H1 (cell line): ENCODE measurements at regions not wholly inside any gene's neighbourhood (a gene's known extent, or its start where the extent isn't known, plus 50 kb on each side); places are given as distances from the start of the nearest gene placed in this dataset.
A peak's percentile ranks its signal among the peaks of the same experiment; 100 is the strongest.

Experiments used
- CTCF ChIA-PET: fragments of 300-600 bp; sonication (Branson Sonifier 250); formaldehyde crosslinking; loops from one replicate; lab custom pipeline; 2021; ENCODE audit not compliant: partially characterized antibody; lab: Charles Lee
- POLR2A ChIA-PET: fragments of 300-600 bp; sonication (Branson Sonifier 250); formaldehyde crosslinking; loops from one replicate; lab custom pipeline; 2021; ENCODE audit warnings: inconsistent platforms; ENCODE audit not compliant: partially characterized antibody; lab: Charles Lee
- DNase-seq, 2 experiments: peaks; one replicate each; pipeline versions ENCODE4 v3.0.0 to v3.0.0-alpha.2; 2010 to 2022; ENCODE audit warnings: low spot score in 2 of 2, low read depth in 1 of 2, mixed read lengths in 1 of 2
- FAIRE-seq: peaks from 2 replicates; lab custom pipeline; 2011; peaks lifted over from hg19 to GRCh38; lab: Jason Lieb, UNC
- H2AFZ ChIP-seq: 2 replicates; pipeline ENCODE4 v1.8.1; 2012; ENCODE audit warnings: low read length, inconsistent platforms
- H2AK5ac ChIP-seq: 2 replicates; pipeline ENCODE4 v1.6.1; 2013; ENCODE audit warnings: low read depth, low read length
- H2BK120ac ChIP-seq: replicated peaks from 2 replicates; pipeline ENCODE3; 2013; ENCODE audit warnings: low read depth, low read length, inconsistent platforms
- H2BK12ac ChIP-seq: 2 replicates; pipeline ENCODE4 v1.6.1; 2013; ENCODE audit warnings: low read depth, low read length
- H2BK15ac ChIP-seq: 2 replicates; pipeline ENCODE4 v1.6.1; 2013; ENCODE audit warnings: low read length
- H2BK20ac ChIP-seq: 2 replicates; pipeline ENCODE4 v1.6.1; 2013; ENCODE audit warnings: low read length
- H2BK5ac ChIP-seq: 2 replicates; pipeline ENCODE4 v1.6.1; 2013; ENCODE audit warnings: low read depth, low read length
- H3K14ac ChIP-seq: 2 replicates; pipeline ENCODE4 v1.6.1; 2013; ENCODE audit warnings: inconsistent platforms; ENCODE audit not compliant: insufficient read length
- H3K18ac ChIP-seq: 2 replicates; pipeline ENCODE4 v1.6.1; 2013; ENCODE audit warnings: low read length; ENCODE audit errors: extremely low read depth
- H3K23ac ChIP-seq: 2 replicates; pipeline ENCODE4 v1.6.1; 2013; ENCODE audit warnings: inconsistent platforms; ENCODE audit not compliant: insufficient read length
- H3K23me2 ChIP-seq: 2 replicates; pipeline ENCODE4 v1.6.1; 2013; ENCODE audit warnings: low read depth, low read length
- H3K27ac ChIP-seq: 2 replicates; pipeline ENCODE4 v1.6.1; 2011; ENCODE audit warnings: low read depth, low read length, inconsistent platforms
- H3K27me3 ChIP-seq, 4 experiments: replicated peaks in 1 of 4; 1 replicate in 1 of 4; 2 replicates in 3 of 4; pipeline versions ENCODE4 v1.6.1 to v1.8.1; 2011 to 2013; ENCODE audit warnings: low read length in 3 of 4, mild to moderate bottlenecking in 3 of 4, inconsistent platforms in 2 of 4, mixed read lengths in 2 of 4, moderate library complexity in 1 of 4; ENCODE audit not compliant: control insufficient read depth in 3 of 4, insufficient read depth in 3 of 4; ENCODE audit errors: extremely low read depth in 1 of 4
- H3K36me3 ChIP-seq, 4 experiments: 2 replicates each; pipeline versions ENCODE4 v1.6.1 to v1.8.1; 2011 to 2013; ENCODE audit warnings: mild to moderate bottlenecking in 4 of 4, low read length in 3 of 4, moderate library complexity in 2 of 4, control low read depth in 1 of 4, inconsistent platforms in 1 of 4; ENCODE audit not compliant: insufficient read depth in 4 of 4, control insufficient read depth in 2 of 4
- H3K4ac ChIP-seq: replicated peaks from 2 replicates; pipeline ENCODE3; 2013; ENCODE audit warnings: low read length, low read depth, mixed read lengths, inconsistent platforms; ENCODE audit not compliant: insufficient read length
- H3K4me1 ChIP-seq, 4 experiments: replicated peaks in 1 of 4; 1 replicate in 1 of 4; 2 replicates in 3 of 4; pipeline versions ENCODE4 v1.6.1 to v1.8.1; 2011 to 2013; ENCODE audit warnings: low read length in 3 of 4, inconsistent platforms in 2 of 4, mixed read lengths in 1 of 4; ENCODE audit not compliant: insufficient read depth in 4 of 4, control insufficient read depth in 3 of 4
- H3K4me2 ChIP-seq, 2 experiments: 2 replicates each; pipeline versions ENCODE4 v1.6.1 to v1.8.1; 2011 to 2013; ENCODE audit warnings: low read depth in 2 of 2, low read length in 2 of 2, control low read depth in 1 of 2, inconsistent platforms in 1 of 2, mild to moderate bottlenecking in 1 of 2; ENCODE audit not compliant: insufficient read depth in 1 of 2
- H3K4me3 ChIP-seq, 4 experiments: fragments of 200-600, 300-600 bp in 1 of 4; sonication (generic), shearing (Covaris generic), sonication (Bioruptor Twin) in 1 of 4; 2 replicates each; pipeline versions ENCODE4 v1.5.1 to v1.8.1; 2011 to 2016; ENCODE audit warnings: low read length in 4 of 4, low read depth in 3 of 4, control low read depth in 2 of 4, inconsistent platforms in 2 of 4, mild to moderate bottlenecking in 2 of 4, mixed read lengths in 1 of 4, moderate library complexity in 1 of 4; ENCODE audit not compliant: insufficient read depth in 2 of 4; ENCODE audit errors: extremely low read depth in 1 of 4
- H3K56ac ChIP-seq: replicated peaks from 2 replicates; pipeline ENCODE3; 2013; ENCODE audit warnings: low read depth, mild to moderate bottlenecking, mixed read lengths, low read length, inconsistent platforms; ENCODE audit not compliant: insufficient read length
- H3K79me1 ChIP-seq: 2 replicates; pipeline ENCODE4 v1.6.1; 2013; ENCODE audit warnings: low read depth, low read length, control low read depth
- H3K79me2 ChIP-seq, 2 experiments: 2 replicates each; pipeline versions ENCODE4 v1.6.1 to v1.8.1; 2012 to 2013; ENCODE audit warnings: low read length in 2 of 2, mild to moderate bottlenecking in 2 of 2, inconsistent platforms in 1 of 2; ENCODE audit not compliant: insufficient read depth in 2 of 2, control insufficient read depth in 1 of 2
- H3K9ac ChIP-seq, 4 experiments: replicated peaks in 1 of 4; 1 replicate in 1 of 4; 2 replicates in 3 of 4; pipeline versions ENCODE4 v1.6.1 to v1.8.1; 2011 to 2013; ENCODE audit warnings: low read depth in 3 of 4, low read length in 3 of 4, control low read depth in 2 of 4, mild to moderate bottlenecking in 2 of 4, moderate library complexity in 2 of 4, inconsistent platforms in 1 of 4; ENCODE audit errors: extremely low read depth in 1 of 4
- H3K9me3 ChIP-seq, 2 experiments: 2 replicates each; pipeline versions ENCODE4 v1.6.1 to v1.8.1; 2012 to 2013; ENCODE audit warnings: mild to moderate bottlenecking in 2 of 2, moderate library complexity in 2 of 2, control low read depth in 1 of 2, inconsistent platforms in 1 of 2, low read depth in 1 of 2, low read length in 1 of 2, mixed read lengths in 1 of 2; ENCODE audit not compliant: insufficient read depth in 2 of 2
- H4K20me1 ChIP-seq, 2 experiments: replicated peaks in 1 of 2; 2 replicates each; pipeline versions ENCODE3 to v1.8.1; 2011 to 2013; ENCODE audit warnings: inconsistent platforms in 2 of 2, low read length in 2 of 2, mild to moderate bottlenecking in 1 of 2; ENCODE audit not compliant: insufficient read depth in 2 of 2, control insufficient read depth in 1 of 2
- H4K5ac ChIP-seq: 2 replicates; pipeline ENCODE4 v1.6.1; 2013; ENCODE audit warnings: low read length, low read depth, mixed read lengths, inconsistent platforms; ENCODE audit not compliant: insufficient read length
- H4K8ac ChIP-seq: 2 replicates; pipeline ENCODE4 v1.8.0; 2013; ENCODE audit warnings: mild to moderate bottlenecking, moderate library complexity, low read length, inconsistent platforms; ENCODE audit not compliant: insufficient read depth; ENCODE audit errors: extremely low read depth
- H4K91ac ChIP-seq: replicated peaks from 2 replicates; pipeline ENCODE3; 2013; ENCODE audit warnings: low read length, mixed read lengths, inconsistent platforms; ENCODE audit not compliant: insufficient read length
- CHD2 ChIP-seq: IDR thresholded peaks from 2 replicates; pipeline ENCODE4 v1.6.1; 2012; ENCODE audit warnings: low read length, improper control_type of control experiment
- CTBP2 ChIP-seq: IDR thresholded peaks from 2 replicates; pipeline ENCODE4 v1.7.0; 2011; ENCODE audit warnings: borderline replicate concordance, mild to moderate bottlenecking, moderate library complexity, mixed read lengths, low read length; ENCODE audit not compliant: insufficient read depth, insufficient read length
- EZH2 ChIP-seq: fragments of 200-600 bp; sonication (generic); IDR thresholded peaks from 2 replicates; pipeline ENCODE4 v1.7.1; 2012; ENCODE audit warnings: low read depth, mild to moderate bottlenecking, moderate library complexity, low read length, inconsistent platforms; ENCODE audit not compliant: severe bottlenecking
- MAFK ChIP-seq: IDR thresholded peaks from 2 replicates; pipeline ENCODE4 v1.6.1; 2012; ENCODE audit warnings: low read depth, mild to moderate bottlenecking, improper control_type of control experiment, low read length
- RBBP5 ChIP-seq: IDR thresholded peaks from 2 replicates; pipeline ENCODE4 v1.7.1; 2012; ENCODE audit warnings: low read depth, mild to moderate bottlenecking, inconsistent platforms, low read length, moderate library complexity, borderline replicate concordance
- SRF ChIP-seq: IDR thresholded peaks from 2 replicates; pipeline ENCODE4 v1.6.1; 2011; ENCODE audit warnings: mild to moderate bottlenecking, low read depth, low read length, moderate library complexity
- WGBS, 2 experiments: shearing (Covaris generic) in 1 of 2; methylation state at CpG; one replicate each; pipeline versions ENCODE4 v1.1.6 to v1.1.7; 2013 to 2015; ENCODE audit warnings: low lambda C conversion rate in 2 of 2, mixed read lengths in 2 of 2, inconsistent platforms in 1 of 2, low coverage in 1 of 2, missing lambda C conversion rate in 1 of 2; ENCODE audit not compliant: insufficient replicate concordance in 2 of 2, insufficient coverage in 1 of 2, insufficient read length in 1 of 2; ENCODE audit errors: extremely low coverage in 1 of 2, missing lambda C conversion rate in 1 of 2; 5-methylcytosine and 5-hydroxymethylcytosine counted together

- Histone ChIP-seq H2BK120ac (no peak overlapping the region), H3K27me3 (no peaks in the 10 kb centered on the region; a peak in 1 of 7 replicates), H3K4ac (no peak overlapping the region), H3K4me1 (peaks cover 0 to 13% (median 9%) of the 10 kb centered on the region in 4 experiments; a peak in 6 of 7 replicates), H3K27ac (no peak overlapping the region), H2BK5ac (no peak overlapping the region), H4K5ac (no peak overlapping the region), H3K4me2 (no peak overlapping the region), H3K23ac (no peak overlapping the region), H2BK20ac (no peak overlapping the region)
- 94% methylated on average over 2 of the region's 2 CpGs; no CpG with 5 or more reads in 1 of the 2 experiments for WGBS, 2 experiments
- ChIA-PET CTCF (interaction anchor here (0.7 to 3.3 kb wide), 3 partner anchors 28 to 103 kb away, joined by 3 to 11 read pairs (median 5); no protein-coding TSS in a partner anchor), POLR2A (no interaction called here)
- TF ChIP-seq MAFK (no peak), EZH2 (no peak), CTBP2 (no peak), SRF (no peak), RBBP5 (no peak), CHD2 (no peak)
- TF ChIP-seq, all 59 proteins: peak for 0
- no peak overlapping the region for H3K9ac ChIP-seq
- FAIRE-seq (no peak), DNase-seq (peak in 1 of 2 experiments; percentile 37)
- H3K79me1 ChIP-seq = no peaks in the 10 kb centered on the region
- H4K20me1 ChIP-seq = peaks cover 0 to 3% of the 10 kb centered on the region in 2 experiments
- H3K14ac ChIP-seq = no peak overlapping the region
- no peaks in the 10 kb centered on the region for H3K9me3 ChIP-seq
- no peak overlapping the region for H4K91ac ChIP-seq
- no peak overlapping the region for H3K4me3 ChIP-seq
- no peaks in the 10 kb centered on the region for H3K79me2 ChIP-seq
- no peak overlapping the region for H2BK15ac ChIP-seq
- H3K18ac ChIP-seq = no peak overlapping the region
- H3K36me3 ChIP-seq = no peaks in the 10 kb centered on the region
- peaks cover 6% of the 10 kb centered on the region; the same call in 1 of the 2 replicates for H3K23me2 ChIP-seq
- no peak overlapping the region for H4K8ac ChIP-seq
- H2AK5ac ChIP-seq = no peak overlapping the region
- H2AFZ ChIP-seq = no peak overlapping the region
- H2BK12ac ChIP-seq = no peak overlapping the region
- no peak overlapping the region for H3K56ac ChIP-seq
These were observed 134.5 kb upstream of the C14orf180 start for GRCh38 chr14:104445086-104445485.
